Epithelial cell of proximal tubule (primary cell): ENCODE measurements at regions not wholly inside any gene's neighbourhood (a gene's known extent, or its start where the extent isn't known, plus 50 kb on each side); places are given as distances from the start of the nearest gene placed in this dataset.
A peak's percentile ranks its signal among the peaks of the same experiment; 100 is the strongest.

Experiments
- DNase-seq: peaks from one replicate; pipeline ENCODE4 v3.0.0-alpha.2; 2011; ENCODE audit warnings: low read depth
- H3K4me3 ChIP-seq: 2 replicates; pipeline ENCODE4 v1.5.1; 2011; ENCODE audit warnings: low read depth, mild to moderate bottlenecking, low read length
- CTCF ChIP-seq: conservative IDR thresholded peaks from 2 replicates; pipeline ENCODE4 v1.5.1; 2012; ENCODE audit warnings: low read depth, mild to moderate bottlenecking, low read length

DNA sequence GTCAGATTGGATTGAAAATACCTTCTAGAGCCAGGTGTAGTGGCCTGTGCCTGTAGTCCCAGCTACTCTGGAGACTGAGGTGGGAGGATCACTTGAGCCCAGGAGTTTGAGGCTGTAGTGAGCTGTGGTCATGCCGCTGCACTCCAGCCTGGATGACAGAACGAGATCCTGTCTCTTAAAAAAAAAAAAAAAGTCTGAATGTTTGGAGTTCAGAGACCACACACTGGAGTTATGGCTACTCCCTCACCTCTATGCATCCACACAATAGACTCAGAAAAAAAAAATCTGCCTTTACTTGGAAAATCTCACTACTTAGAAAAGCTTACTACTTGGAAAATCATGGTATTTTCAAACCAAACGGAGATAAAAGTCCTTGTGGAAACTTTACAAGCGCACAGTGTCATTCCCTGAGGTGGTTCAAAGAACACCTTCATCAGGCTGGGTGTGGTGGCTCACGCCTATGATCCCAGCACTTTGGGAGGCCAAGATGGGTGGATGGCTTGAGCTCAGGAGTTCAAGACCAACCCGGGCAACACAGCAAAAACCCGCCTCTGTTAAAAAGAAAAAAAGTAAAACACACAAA lies 63.9 kb upstream of the PICALM start:
- no peak overlapping the region for H3K4me3 ChIP-seq
- no peak for TF ChIP-seq CTCF
- no peak for DNase-seq

GRCh38 chr11:86129740-86130540 lies 61.1 kb upstream of the PICALM start:
- no peak overlapping the region for H3K4me3 ChIP-seq
- TF ChIP-seq CTCF, result peak; percentile 23
- DNase-seq, result no peak

GRCh38 chr11:86128914-86129313 lies 60.0 kb upstream of the PICALM start:
- no peak for DNase-seq
- H3K4me3 ChIP-seq, result no peak overlapping the region
- TF ChIP-seq CTCF, result no peak

GRCh38 chr11:86126862-86127261 lies 58.0 kb upstream of the PICALM start:
- no peak overlapping the region for H3K4me3 ChIP-seq
- no peak for DNase-seq
- no peak for TF ChIP-seq CTCF

- DNase-seq, result no peak
- H3K4me3 ChIP-seq, result no peak overlapping the region
- TF ChIP-seq CTCF, result no peak
These were observed 55.7 kb upstream of the PICALM start for GRCh38 chr11:86124251-86125233.

- no peak for TF ChIP-seq CTCF
- no peak overlapping the region for H3K4me3 ChIP-seq
- DNase-seq, result no peak
These were observed 53.9 kb upstream of the PICALM start for GRCh38 chr11:86122773-86123172.
